Left lobe of liver (tissue), 2 donors: ENCODE measurements at regions not wholly inside any gene's neighbourhood (a gene's known extent, or its start where the extent isn't known, plus 50 kb on each side); places are given as distances from the start of the nearest gene placed in this dataset.
"Not testable (repeated sequence)": the region's sequence is repeated elsewhere in the genome, so short reads cannot be mapped to it uniquely, and the experiment has no call there.

ENCODE experiments used
- ATAC-seq: fragments of 200-7000 bp; cut with Tn5 transposase; one replicate; pipeline ENCODE4 v1.9.1; 2020; ENCODE audit warnings: mild to moderate bottlenecking, moderate library complexity
- DNase-seq: peaks from one replicate; pipeline ENCODE4 v3.0.0-alpha.2; 2020; ENCODE audit warnings: low spot score
- donor health status: DM: no; HTN: no; CAD: no; lungs with moderate emphysema.
- donor health status: DM: no; HTN: yes; CAD: no.

GRCh38 chr16:55015181-55015913, 84.7 kb downstream of the IRX5 start:
- ATAC-seq, result no peak
- DNase-seq, result no peak

DNA sequence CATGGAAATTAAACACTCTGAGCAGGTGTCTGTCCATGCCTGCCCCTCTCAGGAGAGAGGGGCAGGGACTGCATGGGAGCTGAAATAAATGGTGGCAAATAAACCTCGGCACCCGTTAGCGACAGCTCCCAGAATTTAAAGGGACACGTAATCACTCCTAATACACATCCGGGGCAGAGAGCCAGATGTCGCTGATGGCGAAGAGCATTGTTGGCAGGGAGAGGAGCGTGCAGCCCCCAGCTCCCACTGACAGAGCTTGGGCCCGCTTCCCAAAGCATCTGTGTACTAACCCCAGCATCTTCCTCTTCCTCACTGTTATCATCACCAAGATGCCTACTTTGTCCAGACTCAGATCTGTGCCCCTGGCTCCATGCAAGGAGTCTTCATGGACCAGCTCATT, 85.8 kb downstream of the IRX5 start:
- no peak for DNase-seq
- no peak for ATAC-seq

DNA sequence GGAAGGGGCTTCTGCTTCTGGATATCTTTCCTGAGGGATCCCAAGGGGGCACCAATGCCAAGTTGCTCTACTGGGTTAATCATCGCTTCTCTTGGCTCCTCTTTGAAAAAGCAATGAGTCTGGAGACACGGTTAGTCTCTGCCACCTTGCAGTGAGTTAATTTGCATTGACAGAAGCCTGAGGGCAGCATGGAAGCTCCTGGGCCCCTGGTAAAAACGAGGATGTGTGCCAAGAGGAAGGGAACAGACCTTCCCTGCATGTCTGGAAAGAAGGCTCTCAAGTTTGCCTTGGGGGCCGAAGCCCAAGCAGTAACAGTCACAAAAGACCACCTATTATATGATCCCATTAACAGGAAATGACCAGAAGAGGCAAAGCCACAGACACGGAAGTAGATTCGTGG, 86.7 kb downstream of the IRX5 start:
- ATAC-seq (no peak), DNase-seq (no peak)

GRCh38 chr16:55018881-55019280, 88.2 kb downstream of the IRX5 start:
- ATAC-seq, result no peak
- DNase-seq, result no peak

GRCh38 chr16:55019419-55020131, 88.9 kb downstream of the IRX5 start:
- ATAC-seq (no peak), DNase-seq (no peak)

DNA sequence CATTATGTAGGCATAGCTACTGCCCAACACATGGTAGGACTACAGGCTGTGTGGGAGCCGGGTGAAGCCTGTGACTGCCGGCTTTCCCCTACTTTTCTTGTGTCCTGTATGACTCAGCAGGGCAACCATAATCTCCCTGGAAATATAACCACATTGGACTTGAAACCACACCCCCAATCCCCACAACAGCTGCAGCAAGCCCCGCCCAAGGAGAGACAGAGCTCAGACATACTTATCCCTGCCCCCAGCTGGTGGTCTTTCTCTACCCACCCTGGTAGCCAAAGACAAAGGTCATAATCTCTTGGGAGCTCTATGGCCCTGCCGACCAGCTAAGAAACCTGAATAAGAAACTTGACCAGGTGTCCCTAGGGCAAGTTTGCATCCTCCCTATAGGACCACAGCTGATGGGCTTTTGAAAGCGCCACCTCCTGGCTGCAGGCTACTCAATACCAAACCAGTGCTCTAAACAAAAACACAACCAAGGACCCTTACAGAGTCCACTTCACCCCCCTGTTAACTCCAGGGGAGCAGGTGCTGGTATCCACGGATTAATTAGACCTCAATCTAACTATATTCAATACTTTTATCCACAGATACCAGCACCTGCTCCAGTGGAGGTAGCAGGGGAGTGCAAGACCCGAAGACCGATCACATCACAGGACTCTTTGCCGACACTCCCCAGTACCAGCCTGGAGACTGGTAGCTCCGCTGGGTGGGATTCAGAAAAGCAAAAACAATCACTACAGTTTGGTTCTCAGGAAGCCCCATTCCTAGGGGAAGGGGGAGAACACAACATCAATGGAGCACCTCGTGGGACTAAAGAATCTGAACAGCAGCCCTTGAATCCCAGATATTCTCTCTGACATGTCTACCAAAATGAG, 91.2 kb downstream of the IRX5 start:
- DNase-seq, result no peak
- ATAC-seq, result no peak

- ATAC-seq, DNase-seq: not testable (repeated sequence)
Observed at GRCh38 chr16:55027260-55027659, 96.6 kb downstream of the IRX5 start.

DNA sequence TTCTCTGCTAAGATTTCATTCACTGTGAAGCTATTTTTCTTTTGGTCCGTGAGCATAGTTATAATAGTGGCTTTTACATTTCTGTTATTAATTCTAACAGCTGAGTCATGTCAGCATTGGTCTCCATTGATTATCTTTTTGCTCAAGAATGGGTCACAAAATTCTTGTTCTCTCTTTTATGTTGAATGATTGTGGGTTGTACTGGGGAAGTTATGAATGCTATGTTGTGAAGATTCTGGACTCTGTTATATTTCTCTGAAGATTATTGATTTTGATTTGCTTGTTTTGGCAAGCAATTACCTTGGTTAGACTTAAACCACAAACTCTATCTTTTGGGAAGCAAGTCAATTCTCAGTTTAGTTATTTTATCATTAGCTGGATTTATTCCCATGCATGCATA, 98.8 kb downstream of the IRX5 start:
- ATAC-seq, result no peak
- no peak for DNase-seq

DNA sequence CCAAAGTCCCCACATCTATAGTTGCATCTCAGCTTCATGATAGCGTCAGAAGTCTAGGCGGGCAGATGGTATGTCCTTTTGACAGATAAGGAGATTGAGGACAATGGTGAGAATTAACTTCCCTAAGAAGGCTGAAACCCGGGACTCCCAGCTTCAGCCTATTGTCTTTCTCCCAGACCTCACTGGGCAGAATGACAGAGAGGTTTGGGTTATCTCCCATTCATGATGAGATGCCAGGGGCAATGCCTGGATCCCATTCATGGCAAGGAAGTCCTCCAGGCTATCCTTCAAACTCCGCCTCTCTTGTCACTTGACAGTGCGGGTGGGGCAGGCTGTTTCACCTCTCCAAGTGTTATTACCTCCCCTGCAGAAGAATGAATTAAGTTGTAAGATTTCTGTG, 100.3 kb downstream of the IRX5 start:
- ATAC-seq (no peak), DNase-seq (no peak)

GRCh38 chr16:55031481-55031880, 100.8 kb downstream of the IRX5 start:
- no peak for ATAC-seq

GRCh38 chr16:55033225-55034156, 102.8 kb downstream of the IRX5 start:
- DNase-seq, result no peak

More at GRCh38 chr16:55031481-55031880, 100.8 kb downstream of the IRX5 start:
- DNase-seq, result no peak

GRCh38 chr16:55035029-55035428, 104.4 kb downstream of the IRX5 start:
- ATAC-seq (peak; percentile 76), DNase-seq (no peak)

More at GRCh38 chr16:55033225-55034156, 102.8 kb downstream of the IRX5 start:
- ATAC-seq, result no peak

- DNase-seq, result no peak
- ATAC-seq, result no peak
Observed at GRCh38 chr16:55035956-55036355, 105.3 kb downstream of the IRX5 start.

GRCh38 chr16:55036371-55036821, 105.7 kb downstream of the IRX5 start:
- no peak for DNase-seq
- no peak for ATAC-seq

DNA sequence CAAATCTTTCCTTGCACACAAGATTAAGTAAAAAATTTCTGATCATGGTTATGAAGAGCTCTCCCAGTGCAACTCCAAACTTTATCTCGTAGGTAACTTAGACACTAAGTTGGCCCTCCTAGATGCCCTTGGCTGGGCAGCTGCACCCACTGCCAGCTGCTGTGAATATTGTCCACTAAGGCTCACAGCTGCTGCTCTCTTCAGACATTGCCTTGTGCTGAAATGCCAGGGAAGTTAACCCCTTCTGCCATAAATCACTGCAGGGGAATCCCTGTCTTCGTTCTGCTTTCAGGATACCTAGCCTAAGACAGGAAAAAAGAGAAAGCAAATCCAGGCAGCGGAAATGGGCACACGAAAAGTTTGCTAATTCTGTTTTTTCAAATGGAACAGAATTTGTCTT, 106.4 kb downstream of the IRX5 start:
- DNase-seq, result peak; percentile 12

DNA sequence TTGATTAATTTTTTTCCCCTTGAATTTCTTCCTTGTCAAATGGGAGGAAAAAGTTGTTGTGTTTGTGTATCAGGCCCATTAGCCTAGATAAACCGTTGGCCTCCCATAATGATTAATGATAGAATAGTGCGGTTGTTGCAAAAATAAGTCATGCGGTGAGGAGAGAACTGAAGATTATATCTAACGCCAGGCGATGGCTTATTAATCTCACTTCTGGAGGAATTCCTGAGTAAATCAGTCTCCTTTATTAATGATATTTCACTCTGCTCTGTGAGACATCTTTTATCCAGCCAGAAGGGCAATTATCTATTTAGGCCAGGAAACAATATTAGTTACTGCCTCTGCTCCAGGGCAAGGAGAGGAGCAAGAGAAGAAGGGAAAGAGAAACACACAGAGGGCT, 107.3 kb downstream of the IRX5 start:
- ATAC-seq, result no peak
- DNase-seq, result no peak

More for the DNA sequence above, 106.4 kb downstream of the IRX5 start:
- no peak for ATAC-seq

GRCh38 chr16:55039042-55039441, 108.4 kb downstream of the IRX5 start:
- ATAC-seq (no peak), DNase-seq (no peak)

- ATAC-seq, result no peak
- peak; percentile 4 for DNase-seq
Observed at GRCh38 chr16:55039511-55039910, 108.8 kb downstream of the IRX5 start.

GRCh38 chr16:55039931-55040330, 109.3 kb downstream of the IRX5 start:
- no peak for DNase-seq
- no peak for ATAC-seq

- DNase-seq, result peak; percentile 18
- ATAC-seq, result no peak
Observed at GRCh38 chr16:55040366-55041086, 109.9 kb downstream of the IRX5 start.
